GM18519 (cell line): ENCODE measurements at regions not wholly inside any gene's neighbourhood (a gene's known extent, or its start where the extent isn't known, plus 50 kb on each side); places are given as distances from the start of the nearest gene placed in this dataset.
"Not testable (repeated sequence)": the region's sequence is repeated elsewhere in the genome, so short reads cannot be mapped to it uniquely, and the experiment has no call there.

ENCODE experiments used
- ATAC-seq: cut with Tn5 transposase; IDR thresholded peaks from one replicate; pipeline ENCODE4 v1.9.1; 2021; ENCODE audit warnings: mild to moderate bottlenecking, moderate library complexity; ENCODE audit not compliant: unreplicated experiment, low FRiP score

DNA sequence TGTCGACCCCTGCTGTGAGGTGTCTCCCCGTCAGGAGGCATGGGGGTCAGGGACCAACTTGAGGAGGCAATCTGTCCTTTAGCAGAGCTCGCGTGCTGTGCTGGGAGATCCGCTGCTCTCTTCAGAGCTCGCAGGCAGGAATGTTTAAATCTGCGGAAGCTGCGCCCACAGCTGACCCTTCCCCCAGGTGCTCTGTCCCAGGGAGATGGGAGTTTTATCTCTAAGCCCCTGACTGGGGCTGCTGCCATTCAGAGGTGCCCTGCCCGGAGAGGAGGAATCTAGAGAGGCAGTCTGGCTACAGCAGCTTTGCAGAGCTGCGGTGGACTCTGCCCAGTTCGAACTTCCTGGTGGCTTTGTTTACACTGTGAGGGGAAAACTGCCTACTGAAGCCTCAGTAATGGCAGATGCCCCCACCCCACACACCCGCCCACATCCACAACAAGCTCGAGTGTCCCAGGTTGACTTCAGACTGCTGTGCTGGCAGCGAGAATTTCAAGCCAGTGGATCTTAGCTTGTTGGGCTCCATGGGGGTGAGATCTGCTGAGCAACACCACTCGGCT lies 133.1 kb downstream of the CENPC start:
- ATAC-seq = not testable (repeated sequence)

DNA sequence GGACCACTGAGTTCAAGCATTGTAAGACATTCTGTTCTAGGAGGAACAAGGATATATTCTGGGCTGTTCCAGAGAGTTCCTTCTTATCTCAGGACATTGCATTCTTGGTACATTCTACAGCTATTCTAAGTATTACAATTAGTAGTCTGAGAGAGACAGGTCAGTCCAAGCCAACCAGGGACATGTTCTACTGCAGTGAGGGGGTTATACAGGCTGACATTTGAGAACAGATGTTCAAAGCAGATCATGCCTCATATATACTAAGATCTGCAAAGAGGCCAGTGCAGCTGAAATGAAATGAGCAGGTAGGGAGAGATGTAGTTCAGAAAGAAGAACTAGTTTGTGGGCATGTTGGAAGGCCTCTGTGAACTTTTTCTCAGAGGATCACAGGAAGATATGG lies 142.0 kb downstream of the CENPC start:
- no peak for ATAC-seq

DNA sequence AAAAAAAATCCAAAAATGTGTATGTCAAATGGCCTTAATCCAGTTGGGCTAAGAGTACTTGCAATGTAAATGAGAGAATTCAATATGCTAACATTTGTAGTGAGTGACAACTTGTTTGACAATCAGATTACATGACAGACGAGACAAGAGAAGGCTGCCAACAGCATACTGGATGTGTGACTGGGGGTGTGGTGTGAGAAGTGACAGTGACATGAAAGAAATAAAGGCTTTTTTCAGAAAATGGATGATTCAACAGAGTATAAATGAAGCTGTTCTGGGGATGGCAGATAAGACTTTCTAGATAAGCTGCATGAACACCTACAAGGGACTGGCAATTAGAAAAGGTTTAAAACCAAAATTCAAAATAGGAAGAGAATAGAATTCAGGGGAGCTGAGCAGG lies 143.4 kb downstream of the CENPC start:
- ATAC-seq = no peak

DNA sequence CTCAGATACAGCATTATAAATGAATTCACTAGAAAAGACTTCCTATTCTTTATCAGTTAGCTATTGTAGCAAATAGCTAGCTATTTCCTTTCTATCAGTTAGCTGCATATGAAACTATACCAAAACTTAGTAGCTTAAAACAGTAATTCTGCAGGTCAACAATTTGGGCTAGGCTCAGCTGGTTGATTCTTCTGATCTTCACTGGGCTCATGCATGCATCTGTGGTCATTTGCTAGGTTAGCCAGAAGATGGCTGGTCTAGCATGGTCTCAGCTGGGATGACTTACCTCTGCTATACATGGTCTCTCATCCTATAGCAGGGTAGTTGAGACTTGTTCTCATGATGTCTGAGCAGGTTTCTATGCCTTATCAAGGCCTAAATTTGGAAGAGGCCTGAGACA lies 147.4 kb downstream of the CENPC start:
- no peak for ATAC-seq

DNA sequence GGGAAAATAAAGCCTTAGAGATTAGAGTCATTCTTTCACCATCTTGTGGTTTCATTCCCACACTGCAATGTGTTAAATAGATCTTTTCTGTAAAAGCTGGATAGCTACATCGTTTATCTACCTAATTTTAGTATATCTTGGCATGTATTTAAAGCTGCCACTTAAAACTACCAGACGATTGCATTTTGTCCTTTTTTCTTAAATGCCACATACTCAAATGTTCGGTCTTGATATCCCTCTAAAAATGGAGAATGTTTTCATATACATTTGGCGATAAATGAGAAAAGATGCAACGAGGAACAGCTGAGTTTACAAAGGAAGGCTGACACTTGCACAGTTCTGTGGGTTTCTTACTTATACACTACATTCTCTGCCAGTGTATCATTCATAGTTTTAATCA lies 148.3 kb downstream of the CENPC start:
- ATAC-seq = no peak

DNA sequence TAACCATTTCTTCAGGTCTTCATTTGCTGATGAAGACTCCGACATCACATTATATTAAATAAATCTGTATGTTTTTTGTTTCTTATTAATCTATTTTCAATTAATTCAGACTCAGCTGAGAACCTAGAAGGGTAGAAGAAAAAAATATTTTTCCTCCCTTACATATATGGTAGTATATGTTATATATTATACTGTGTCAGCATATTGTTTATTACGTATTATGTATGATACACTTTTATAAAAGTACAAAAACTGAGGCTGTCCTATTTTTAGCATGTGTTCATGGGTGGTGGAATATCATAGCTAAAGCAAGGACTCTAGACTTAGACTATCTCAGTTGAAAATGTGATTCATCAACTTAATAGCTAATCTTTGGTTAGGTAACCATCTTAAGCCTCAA lies 149.3 kb downstream of the CENPC start:
- ATAC-seq = no peak

DNA sequence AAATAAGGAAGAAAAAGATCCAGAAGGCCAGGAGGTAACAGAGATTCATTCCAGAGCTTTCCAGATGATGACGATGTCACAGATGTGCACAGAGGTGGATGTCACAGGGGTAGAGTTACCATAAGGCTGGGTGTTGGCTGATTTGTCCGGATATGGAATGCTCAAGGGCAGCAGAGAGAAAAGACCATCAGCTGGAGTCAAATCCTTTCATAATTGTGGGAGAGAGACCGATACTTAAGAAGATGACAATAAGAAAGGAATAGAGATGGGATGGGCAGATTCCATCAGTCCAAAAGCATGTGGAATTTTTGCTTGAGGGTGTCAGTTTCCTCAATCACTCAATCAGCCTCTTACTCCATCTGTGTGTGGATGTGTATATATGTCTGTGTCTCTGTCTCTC lies 150.4 kb downstream of the CENPC start:
- ATAC-seq = no peak

DNA sequence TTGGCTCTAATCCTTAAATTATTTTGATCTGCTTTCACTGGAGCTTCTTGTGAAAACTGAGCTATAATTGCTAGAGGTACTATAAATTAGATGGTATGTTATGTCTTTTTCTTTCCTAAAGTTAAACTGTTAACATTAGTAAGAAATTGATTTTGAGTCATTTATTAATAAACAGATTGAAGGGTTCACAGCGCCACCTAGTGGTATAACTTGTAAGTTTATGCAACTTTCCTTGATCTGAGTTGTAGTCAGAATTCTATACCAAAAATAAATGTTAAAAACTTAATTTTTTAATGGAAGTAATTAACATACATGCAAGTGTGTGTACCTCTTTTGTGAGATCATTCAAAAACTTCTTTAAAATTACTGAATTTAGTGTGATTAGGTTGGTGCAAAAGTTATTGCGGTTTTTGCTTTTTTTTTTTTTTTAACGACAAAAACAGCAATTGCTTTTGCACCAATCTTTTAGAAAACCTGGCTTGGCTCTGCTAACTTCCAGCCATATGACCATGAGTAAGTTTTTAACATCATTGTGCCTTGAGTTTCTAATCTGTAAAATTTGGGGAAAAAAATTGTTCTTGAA lies 151.5 kb downstream of the CENPC start:
- no peak for ATAC-seq

DNA sequence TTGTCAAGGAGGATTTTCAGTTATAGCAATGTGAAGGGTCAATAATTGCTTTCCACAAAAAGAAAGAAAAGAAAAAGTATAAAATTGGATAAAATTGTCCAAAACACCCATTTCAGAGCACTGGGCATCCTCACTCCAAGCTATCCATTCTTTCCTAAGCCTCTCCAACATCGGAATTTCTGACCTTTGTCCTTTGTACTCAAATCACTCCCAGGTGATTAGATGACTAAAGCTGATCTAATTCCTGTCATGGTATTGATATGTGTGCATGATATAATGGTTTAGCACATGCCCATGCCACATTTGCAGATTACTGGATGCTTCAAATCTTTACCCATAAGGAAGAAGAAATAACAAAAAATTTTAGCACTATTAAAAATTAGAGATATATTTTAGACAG lies 152.3 kb downstream of the CENPC start:
- ATAC-seq = no peak

DNA sequence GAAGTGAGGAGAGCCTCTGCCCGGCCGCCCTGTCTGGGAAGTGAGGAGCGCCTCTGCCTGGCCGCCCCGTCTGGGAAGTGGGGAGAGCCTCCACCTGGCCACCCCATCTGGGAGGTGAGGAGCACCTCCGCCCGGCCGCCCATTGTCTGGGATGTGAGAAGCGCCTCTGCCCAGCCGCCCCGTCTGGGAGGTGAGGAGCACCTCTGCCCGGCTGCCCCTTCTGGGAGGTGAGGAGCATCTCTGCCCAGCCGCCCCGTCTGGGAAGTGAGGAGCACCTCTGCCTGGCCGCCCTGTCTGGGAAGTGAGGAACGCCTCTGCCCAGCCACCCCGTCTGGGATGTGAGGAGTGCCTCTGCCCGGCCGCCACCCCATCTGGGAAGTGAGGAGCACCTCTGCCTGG lies 163.9 kb downstream of the CENPC start:
- ATAC-seq = not testable (repeated sequence)

DNA sequence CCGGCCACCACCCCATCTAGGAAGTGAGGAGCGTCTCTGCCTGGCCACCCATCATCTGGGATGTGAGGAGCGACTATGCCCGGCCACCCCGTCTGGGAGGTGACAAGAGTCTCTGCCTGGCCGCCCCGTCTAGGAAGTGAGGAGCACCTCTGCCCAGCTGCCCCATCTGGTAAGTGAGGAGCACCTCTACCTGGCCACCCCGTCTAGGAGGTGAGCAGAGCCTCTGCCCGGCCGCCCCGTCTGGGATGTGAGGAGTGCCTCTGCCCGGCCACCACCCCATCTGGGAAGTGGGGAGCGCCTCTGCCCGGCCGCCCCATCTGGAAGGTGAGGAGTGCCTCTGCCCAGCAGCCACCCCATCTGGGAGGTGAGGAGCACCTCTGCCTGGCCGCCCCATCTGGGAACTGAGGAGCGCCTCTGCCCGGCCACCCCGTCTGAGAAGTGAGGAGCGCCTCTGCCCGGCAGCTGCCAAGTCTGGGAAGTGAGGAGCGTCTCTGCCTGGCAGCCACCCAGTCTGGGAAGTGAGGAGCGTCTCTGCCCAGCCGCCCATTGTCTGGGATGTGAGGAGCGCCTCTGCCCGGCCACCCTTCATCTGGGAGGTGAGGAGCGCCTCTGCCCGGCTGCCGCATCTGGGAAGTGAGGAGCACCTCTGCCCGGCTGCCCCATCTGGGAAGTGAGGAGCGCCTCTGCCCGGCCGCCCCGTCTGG lies 164.4 kb downstream of the CENPC start:
- not testable (repeated sequence) for ATAC-seq

DNA sequence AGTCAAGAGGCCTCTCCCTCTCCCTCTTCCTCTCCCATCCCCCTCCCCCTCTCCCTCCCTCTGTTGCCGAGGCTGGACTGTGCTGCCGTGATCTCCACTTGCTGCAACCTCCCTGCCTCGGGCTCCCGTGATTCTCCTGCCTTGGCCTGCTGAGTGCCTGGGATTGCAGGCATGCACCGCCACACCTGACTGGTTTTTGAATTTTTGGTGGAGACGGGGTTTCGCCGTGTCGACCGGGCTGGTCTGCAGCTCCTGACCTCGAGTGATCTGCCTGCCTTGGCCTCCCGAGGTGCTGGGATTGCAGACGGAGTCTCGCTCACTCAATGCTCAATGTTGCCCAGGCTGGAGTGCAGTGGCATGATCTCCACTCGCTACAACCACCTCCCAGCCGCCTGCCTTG lies 165.1 kb downstream of the CENPC start:
- no peak for ATAC-seq

DNA sequence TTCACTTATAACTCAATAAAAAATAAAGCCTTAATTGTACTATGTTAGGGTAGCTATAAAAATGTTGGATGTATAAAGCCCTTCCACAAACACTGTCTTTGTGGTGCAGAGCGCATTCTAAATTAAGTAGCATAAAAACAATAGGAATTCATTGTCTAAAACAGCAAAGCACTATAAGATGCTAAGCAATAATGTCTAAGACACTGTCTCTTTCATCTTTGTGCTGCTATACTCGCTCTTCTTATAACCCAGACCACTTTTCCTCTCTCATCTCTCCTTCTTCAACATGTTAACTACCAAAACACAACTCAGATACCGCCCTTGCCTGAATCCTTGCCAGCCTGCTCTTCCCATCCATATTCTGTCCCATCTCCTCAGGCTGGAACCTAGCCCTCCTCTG lies 170.0 kb downstream of the CENPC start:
- ATAC-seq = no peak

DNA sequence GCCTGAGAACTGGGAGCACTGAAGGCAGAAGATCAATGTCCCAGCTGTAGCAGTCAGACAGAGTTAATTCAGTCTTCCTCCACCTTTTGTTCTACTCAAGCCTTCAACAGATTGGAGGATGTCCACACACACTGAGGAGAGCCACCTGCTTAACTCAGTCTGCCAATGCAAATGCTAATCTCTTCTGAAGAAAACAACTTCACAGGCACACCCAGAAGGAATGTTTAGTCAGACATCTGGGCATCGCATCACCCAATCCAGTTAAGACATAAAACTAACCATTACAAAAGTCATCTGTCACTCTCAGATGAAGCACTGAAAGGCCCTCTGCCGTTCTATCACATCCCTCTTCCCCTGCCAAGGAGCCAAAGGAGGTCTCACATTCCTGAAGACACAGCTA lies 173.7 kb downstream of the CENPC start:
- no peak for ATAC-seq

DNA sequence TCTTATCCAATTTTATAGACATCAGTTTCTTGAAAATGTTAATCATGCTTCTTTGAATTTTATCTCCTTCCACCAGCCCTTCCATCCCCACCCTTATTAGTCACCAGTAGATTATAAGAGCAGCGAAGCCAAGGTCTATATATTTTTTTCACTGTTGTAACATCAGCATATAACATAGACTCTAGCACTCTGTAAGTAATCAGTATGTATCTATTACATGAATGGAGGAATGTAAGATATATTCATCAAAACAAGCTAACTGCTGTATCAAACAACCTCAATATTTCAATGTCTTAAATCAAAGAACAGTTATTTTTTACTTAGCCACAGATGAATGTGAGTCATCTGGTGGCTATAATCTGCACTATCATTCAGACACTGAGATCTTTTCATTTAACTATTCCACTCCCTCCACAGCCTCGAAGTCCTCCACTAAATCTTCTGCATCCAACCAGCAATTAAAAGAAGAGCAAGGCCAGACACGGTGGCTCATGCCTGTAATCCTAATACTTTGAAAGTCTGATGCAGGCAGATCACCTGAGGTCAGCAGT lies 178.9 kb downstream of the CENPC start:
- no peak for ATAC-seq

DNA sequence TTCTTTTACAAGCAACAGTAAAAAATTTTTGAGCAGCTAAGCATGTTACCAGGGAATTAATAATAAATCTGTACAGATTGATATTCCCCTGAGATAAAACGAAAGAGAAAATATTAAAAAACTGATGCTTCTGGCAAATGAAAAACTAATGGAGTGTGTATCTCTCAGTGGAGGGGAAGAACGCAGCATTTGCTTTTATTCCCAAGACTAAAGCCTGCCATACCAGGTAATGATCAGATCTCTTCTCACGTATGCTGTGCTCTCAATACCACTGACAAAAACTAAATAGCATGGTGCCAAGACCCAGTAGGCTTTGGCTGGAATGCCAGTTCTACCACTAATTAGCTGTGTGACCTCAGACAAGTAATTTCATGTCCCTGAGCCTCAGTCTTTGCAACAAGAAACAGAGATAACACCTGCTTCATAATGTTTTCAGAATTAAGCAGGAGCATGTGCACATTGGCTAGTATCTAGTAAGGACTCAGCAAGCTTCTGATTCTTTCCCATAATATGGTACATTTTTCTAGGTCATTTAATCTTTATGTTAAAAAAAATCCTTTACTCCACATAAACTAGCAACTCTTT lies 179.6 kb downstream of the CENPC start:
- ATAC-seq = no peak

DNA sequence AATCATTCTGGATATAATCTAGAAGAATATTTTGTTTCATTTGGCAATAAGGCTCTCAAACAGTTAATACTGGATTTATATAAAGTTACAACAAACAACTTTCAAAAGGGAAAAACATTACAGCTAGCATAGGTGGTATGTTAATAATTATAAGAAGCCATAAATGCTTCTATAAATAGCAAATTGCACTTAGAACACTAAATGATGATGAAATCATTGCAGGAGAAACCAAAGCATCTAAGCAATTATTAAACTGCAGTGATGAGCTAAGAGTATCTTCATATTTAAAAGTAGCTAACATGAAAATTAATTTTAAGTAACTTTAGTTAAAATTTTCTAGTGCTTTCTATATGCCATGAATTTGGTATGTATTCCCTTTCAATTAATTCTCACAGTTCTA lies 189.5 kb downstream of the CENPC start:
- ATAC-seq = no peak

DNA sequence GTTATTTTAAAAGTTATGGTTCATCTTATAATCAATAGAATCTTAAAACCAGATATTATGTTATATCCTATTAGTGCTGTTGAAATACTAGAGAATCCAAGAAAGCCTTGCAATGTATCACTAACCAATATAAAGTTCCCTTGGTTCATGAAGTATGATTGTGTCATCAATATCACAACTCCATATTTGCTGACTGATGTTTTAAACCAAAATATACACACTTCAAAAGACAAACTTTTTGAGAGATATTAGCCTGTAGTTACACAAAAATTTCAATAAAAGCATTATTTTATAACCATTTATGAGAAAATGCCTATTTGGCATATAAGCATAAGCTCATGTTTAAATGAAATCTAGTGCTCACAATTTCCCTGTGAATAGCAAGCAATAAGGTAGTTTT lies 198.6 kb downstream of the CENPC start:
- ATAC-seq = no peak

DNA sequence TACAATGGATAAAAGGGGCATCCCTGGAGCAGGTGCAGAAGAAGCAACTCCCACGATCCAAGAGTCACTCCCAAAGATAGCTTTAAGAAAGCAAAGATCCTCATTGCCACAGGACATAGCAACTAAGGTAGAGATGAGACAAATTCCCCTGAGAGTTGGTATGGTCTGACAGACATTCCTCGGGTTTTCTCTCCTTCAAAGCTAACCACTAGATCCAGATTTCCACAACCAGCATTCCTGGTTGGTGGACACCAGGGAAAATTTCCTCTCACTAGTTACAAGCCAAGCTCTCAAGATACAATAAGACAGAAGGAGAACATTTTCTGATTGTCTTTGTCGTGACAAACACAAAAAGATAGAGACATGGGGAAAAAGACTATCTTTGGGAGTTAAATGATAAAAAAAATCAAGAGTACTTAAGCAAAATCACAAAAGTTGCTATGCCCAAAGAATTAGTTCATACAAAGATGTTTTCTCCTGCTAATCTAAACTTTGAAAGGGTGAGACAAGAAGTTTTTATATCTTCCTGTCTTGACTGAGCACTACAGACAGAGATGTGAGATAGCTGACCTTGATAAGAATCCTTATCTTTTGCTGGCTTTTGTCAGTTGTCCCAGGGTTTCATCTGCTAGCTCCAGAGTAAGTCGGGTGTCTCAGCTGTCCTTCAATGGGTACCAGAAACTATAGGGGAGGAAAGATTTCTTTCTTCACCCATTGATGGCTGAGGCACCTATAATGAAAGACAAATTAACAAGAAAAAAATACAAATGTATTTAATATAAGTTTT lies 200.5 kb downstream of the CENPC start:
- ATAC-seq = no peak

DNA sequence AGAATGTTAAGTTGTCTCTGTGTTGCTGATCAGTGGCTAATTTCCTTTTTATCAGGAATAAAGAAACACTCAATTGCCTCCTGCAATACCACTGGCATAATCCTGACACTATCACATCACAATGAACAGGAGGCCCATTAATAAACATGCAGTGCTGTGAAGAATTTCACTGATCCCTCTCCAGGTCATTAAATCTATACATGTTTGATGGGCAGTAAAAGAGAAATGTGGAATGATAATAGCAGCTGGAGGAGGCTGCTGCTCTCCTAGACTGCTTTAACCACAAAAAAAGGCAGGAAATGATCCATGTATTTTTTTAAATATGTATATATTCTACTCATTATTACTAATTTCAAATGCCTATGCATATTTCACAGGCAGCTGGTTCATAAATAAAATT lies 202.1 kb downstream of the CENPC start:
- no peak for ATAC-seq

DNA sequence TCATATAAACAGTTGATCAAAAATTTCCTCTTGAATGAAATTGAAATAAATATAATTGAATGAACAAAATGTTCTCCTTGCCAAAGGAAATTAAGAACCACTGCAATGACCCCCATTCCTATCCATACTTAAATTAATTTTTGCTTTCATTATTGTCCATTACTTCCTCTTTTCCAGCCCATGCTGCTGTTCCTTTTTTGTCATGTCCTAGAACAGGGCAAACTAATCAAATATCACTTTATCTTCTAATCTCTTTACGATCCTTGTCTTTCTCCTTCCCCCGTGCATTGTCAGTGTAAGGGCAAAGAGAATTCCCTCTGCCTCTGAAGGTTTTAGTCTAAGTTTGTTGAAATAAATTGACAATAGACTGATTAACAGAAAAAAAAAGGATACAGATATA lies 203.0 kb downstream of the CENPC start:
- ATAC-seq = no peak
